ENCODE measurements at regions not wholly inside any gene's neighbourhood (a gene's known extent, or its start where the extent isn't known, plus 50 kb on each side); places are given as distances from the start of the nearest gene placed in this dataset.

- TF ChIP-seq, protein P1, sequence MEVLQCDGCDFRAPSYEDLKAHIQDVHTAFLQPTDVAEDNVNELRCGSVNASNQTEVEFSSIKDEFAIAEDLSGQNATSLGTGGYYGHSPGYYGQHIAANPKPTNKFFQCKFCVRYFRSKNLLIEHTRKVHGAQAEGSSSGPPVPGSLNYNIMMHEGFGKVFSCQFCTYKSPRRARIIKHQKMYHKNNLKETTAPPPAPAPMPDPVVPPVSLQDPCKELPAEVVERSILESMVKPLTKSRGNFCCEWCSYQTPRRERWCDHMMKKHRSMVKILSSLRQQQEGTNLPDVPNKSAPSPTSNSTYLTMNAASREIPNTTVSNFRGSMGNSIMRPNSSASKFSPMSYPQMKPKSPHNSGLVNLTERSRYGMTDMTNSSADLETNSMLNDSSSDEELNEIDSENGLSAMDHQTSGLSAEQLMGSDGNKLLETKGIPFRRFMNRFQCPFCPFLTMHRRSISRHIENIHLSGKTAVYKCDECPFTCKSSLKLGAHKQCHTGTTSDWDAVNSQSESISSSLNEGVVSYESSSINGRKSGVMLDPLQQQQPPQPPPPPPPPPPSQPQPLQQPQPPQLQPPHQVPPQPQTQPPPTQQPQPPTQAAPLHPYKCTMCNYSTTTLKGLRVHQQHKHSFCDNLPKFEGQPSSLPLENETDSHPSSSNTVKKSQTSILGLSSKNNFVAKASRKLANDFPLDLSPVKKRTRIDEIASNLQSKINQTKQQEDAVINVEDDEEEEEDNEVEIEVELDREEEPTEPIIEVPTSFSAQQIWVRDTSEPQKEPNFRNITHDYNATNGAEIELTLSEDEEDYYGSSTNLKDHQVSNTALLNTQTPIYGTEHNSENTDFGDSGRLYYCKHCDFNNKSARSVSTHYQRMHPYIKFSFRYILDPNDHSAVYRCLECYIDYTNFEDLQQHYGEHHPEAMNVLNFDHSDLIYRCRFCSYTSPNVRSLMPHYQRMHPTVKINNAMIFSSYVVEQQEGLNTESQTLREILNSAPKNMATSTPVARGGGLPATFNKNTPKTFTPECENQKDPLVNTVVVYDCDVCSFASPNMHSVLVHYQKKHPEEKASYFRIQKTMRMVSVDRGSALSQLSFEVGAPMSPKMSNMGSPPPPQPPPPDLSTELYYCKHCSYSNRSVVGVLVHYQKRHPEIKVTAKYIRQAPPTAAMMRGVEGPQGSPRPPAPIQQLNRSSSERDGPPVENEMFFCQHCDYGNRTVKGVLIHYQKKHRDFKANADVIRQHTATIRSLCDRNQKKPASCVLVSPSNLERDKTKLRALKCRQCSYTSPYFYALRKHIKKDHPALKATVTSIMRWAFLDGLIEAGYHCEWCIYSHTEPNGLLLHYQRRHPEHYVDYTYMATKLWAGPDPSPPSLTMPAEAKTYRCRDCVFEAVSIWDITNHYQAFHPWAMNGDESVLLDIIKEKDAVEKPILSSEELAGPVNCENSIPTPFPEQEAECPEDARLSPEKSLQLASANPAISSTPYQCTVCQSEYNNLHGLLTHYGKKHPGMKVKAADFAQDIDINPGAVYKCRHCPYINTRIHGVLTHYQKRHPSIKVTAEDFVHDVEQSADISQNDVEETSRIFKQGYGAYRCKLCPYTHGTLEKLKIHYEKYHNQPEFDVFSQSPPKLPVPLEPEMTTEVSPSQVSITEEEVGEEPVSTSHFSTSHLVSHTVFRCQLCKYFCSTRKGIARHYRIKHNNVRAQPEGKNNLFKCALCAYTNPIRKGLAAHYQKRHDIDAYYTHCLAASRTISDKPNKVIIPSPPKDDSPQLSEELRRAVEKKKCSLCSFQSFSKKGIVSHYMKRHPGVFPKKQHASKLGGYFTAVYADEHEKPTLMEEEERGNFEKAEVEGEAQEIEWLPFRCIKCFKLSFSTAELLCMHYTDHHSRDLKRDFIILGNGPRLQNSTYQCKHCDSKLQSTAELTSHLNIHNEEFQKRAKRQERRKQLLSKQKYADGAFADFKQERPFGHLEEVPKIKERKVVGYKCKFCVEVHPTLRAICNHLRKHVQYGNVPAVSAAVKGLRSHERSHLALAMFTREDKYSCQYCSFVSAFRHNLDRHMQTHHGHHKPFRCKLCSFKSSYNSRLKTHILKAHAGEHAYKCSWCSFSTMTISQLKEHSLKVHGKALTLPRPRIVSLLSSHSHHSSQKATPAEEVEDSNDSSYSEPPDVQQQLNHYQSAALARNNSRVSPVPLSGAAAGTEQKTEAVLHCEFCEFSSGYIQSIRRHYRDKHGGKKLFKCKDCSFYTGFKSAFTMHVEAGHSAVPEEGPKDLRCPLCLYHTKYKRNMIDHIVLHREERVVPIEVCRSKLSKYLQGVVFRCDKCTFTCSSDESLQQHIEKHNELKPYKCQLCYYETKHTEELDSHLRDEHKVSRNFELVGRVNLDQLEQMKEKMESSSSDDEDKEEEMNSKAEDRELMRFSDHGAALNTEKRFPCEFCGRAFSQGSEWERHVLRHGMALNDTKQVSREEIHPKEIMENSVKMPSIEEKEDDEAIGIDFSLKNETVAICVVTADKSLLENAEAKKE (CRISPR knock-in tag; IDR thresholded peaks at IDR 0.05), result no peak
- TF ChIP-seq EZH2phosphoT487 (IDR thresholded peaks at IDR 0.05; ENCODE audit: unreplicated experiment) (no peak), ZNF114 (CRISPR knock-in tag; IDR thresholded peaks at IDR 0.05) (no peak), CREB1 (CRISPR knock-in tag; IDR thresholded peaks at IDR 0.05; ENCODE audit: low read depth) (no peak)
- TF ChIP-seq, protein P2, sequence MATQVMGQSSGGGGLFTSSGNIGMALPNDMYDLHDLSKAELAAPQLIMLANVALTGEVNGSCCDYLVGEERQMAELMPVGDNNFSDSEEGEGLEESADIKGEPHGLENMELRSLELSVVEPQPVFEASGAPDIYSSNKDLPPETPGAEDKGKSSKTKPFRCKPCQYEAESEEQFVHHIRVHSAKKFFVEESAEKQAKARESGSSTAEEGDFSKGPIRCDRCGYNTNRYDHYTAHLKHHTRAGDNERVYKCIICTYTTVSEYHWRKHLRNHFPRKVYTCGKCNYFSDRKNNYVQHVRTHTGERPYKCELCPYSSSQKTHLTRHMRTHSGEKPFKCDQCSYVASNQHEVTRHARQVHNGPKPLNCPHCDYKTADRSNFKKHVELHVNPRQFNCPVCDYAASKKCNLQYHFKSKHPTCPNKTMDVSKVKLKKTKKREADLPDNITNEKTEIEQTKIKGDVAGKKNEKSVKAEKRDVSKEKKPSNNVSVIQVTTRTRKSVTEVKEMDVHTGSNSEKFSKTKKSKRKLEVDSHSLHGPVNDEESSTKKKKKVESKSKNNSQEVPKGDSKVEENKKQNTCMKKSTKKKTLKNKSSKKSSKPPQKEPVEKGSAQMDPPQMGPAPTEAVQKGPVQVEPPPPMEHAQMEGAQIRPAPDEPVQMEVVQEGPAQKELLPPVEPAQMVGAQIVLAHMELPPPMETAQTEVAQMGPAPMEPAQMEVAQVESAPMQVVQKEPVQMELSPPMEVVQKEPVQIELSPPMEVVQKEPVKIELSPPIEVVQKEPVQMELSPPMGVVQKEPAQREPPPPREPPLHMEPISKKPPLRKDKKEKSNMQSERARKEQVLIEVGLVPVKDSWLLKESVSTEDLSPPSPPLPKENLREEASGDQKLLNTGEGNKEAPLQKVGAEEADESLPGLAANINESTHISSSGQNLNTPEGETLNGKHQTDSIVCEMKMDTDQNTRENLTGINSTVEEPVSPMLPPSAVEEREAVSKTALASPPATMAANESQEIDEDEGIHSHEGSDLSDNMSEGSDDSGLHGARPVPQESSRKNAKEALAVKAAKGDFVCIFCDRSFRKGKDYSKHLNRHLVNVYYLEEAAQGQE (IDR thresholded peaks at IDR 0.05; ENCODE audit: unreplicated experiment), result no peak
Measured at GRCh38 chr6:106830930-106831329, 143.6 kb downstream of the CD24 start (continued).

DNA sequence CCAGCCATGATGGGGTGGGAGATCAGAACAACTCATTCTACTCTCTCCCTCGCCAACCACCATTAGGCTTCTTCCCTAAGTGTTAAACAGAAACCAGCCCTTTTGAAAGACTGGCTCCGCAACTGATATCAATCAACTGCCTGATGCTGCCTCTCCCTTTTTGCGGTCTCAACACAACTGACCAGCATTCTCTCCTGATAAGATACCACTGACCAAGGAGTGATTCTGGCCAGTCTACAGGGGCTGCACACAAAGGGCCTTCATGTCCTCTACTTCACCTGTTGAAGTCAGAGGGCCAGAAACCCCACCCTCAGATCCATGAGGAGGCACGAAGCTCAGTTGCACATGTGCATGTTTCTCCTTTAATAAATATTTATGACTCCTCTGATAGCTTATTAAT, 145.1 kb downstream of the CD24 start:
- Histone ChIP-seq H3K4me1 (ENCODE audit: insufficient read depth) (no peaks in the 10 kb centered on the region), H3K36me3 (ENCODE audit: insufficient read depth) (no peaks in the 10 kb centered on the region), H3F3A (replicated peaks; ENCODE audit: low read depth) (no peaks in the 10 kb centered on the region), H3K4me2 (no peak overlapping the region), H3K4me3 (no peak overlapping the region), H3K79me2 (replicated peaks; ENCODE audit: insufficient read depth) (no peaks in the 10 kb centered on the region), H3K9me2 (ENCODE audit: insufficient read depth) (no peaks in the 10 kb centered on the region), H3K27me3 (ENCODE audit: insufficient read depth) (no peaks in the 10 kb centered on the region), H2AFZ (0 out of 2 replicates have a peak overlapping the region, but pooled peaks have one; percentile 47), H4K20me1 (replicated peaks; ENCODE audit: insufficient read depth) (no peaks in the 10 kb centered on the region), H3K27ac (ENCODE audit: low read depth) (no peak overlapping the region)
- Mint-ChIP-seq H3K27ac (no peak overlapping the region), H3K36me3 (ENCODE audit: low read depth) (peaks cover 23% of the 10 kb centered on the region), H3K9me3 (peaks cover 19% of the 10 kb centered on the region; the same call in 2 of the 3 replicates), H3K4me1 (no peaks in the 10 kb centered on the region), H3K4me3 (no peak overlapping the region), H3K27me3 (ENCODE audit: insufficient read depth, low read depth, poor library complexity) (peaks cover 3% of the 10 kb centered on the region)
- ATAC-seq (no peak), DNase-seq (ENCODE audit: low spot score) (no peak)
- TF ChIP-seq, protein P2 (IDR thresholded peaks at IDR 0.05; ENCODE audit: unreplicated experiment), result no peak
- TF ChIP-seq EZH2 (IDR thresholded peaks at IDR 0.05; ENCODE audit: low read depth, unreplicated experiment) (no peak), ZNF114 (CRISPR knock-in tag; IDR thresholded peaks at IDR 0.05) (no peak), NANOG (IDR thresholded peaks at IDR 0.05; ENCODE audit: borderline replicate concordance) (no peak), POLR2AphosphoS5 (IDR thresholded peaks at IDR 0.05; ENCODE audit: low read depth) (no peak), JUNB (IDR thresholded peaks at IDR 0.05; ENCODE audit: unreplicated experiment) (no peak), ZNF331 (CRISPR knock-in tag; IDR thresholded peaks at IDR 0.05; ENCODE audit: low read depth) (no peak)
- TF ChIP-seq, protein P3, sequence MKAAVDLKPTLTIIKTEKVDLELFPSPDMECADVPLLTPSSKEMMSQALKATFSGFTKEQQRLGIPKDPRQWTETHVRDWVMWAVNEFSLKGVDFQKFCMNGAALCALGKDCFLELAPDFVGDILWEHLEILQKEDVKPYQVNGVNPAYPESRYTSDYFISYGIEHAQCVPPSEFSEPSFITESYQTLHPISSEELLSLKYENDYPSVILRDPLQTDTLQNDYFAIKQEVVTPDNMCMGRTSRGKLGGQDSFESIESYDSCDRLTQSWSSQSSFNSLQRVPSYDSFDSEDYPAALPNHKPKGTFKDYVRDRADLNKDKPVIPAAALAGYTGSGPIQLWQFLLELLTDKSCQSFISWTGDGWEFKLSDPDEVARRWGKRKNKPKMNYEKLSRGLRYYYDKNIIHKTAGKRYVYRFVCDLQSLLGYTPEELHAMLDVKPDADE (IDR thresholded peaks at IDR 0.05), result no peak

Data from GM23338 (cell line).